Hepatocyte (in vitro differentiated cells): ENCODE measurements at regions not wholly inside any gene's neighbourhood (a gene's known extent, or its start where the extent isn't known, plus 50 kb on each side); places are given as distances from the start of the nearest gene placed in this dataset.

Experiments used
- DNase-seq: peaks from one replicate; pipeline ENCODE4 v3.0.0-alpha.2; 2016; ENCODE audit warnings: low spot score
- H2AFZ ChIP-seq: fragments of 200-600 bp; sonication (generic); 2 replicates; pipeline ENCODE4 v1.6.0; 2016; ENCODE audit warnings: antibody characterized with exemption, mild to moderate bottlenecking
- H3K27ac ChIP-seq: fragments of 200-600 bp; sonication (generic); 2 replicates; pipeline ENCODE4 v1.5.1; 2016; ENCODE audit warnings: mild to moderate bottlenecking
- H3K27me3 ChIP-seq: fragments of 200-600 bp; sonication (generic); 2 replicates; pipeline ENCODE4 v1.6.1; 2016
- H3K36me3 ChIP-seq: fragments of 200-600 bp; sonication (generic); replicated peaks from 2 replicates; pipeline ENCODE4 v1.5.1; 2016; ENCODE audit warnings: low read depth; ENCODE audit not compliant: insufficient read depth
- H3K4me1 ChIP-seq: fragments of 200-600 bp; sonication (generic); 2 replicates; pipeline ENCODE4 v1.5.1; 2016; ENCODE audit warnings: mild to moderate bottlenecking, moderate library complexity; ENCODE audit not compliant: insufficient read depth
- H3K4me2 ChIP-seq: fragments of 200-600 bp; sonication (generic); 2 replicates; pipeline ENCODE4 v1.6.0; 2016
- H3K4me3 ChIP-seq: fragments of 200-600 bp; sonication (generic); 2 replicates; pipeline ENCODE4 v1.5.1; 2016; ENCODE audit warnings: mild to moderate bottlenecking
- H3K79me2 ChIP-seq: fragments of 200-600 bp; sonication (generic); 2 replicates; pipeline ENCODE4 v1.6.0; 2017; ENCODE audit warnings: mild to moderate bottlenecking
- H3K9me2 ChIP-seq: fragments of 200-600 bp; sonication (generic); replicated peaks from 2 replicates; pipeline ENCODE4 v1.6.0; 2017; ENCODE audit warnings: mild to moderate bottlenecking; ENCODE audit not compliant: insufficient read depth
- H3K9me3 ChIP-seq: fragments of 200-600 bp; sonication (generic); 2 replicates; pipeline ENCODE4 v1.5.1; 2016; ENCODE audit warnings: low read depth, mild to moderate bottlenecking
- H4K20me1 ChIP-seq: fragments of 200-600 bp; sonication (generic); 2 replicates; pipeline ENCODE4 v1.6.0; 2016; ENCODE audit warnings: mild to moderate bottlenecking; ENCODE audit not compliant: insufficient read depth, poor library complexity, severe bottlenecking
- CTCF ChIP-seq: fragments of 200-600 bp; sonication (generic); IDR thresholded peaks from 2 replicates; pipeline ENCODE4 v1.5.1; 2016; ENCODE audit warnings: antibody characterized with exemption, mild to moderate bottlenecking; ENCODE audit not compliant: poor library complexity
- EZH2 ChIP-seq: fragments of 200-600 bp; sonication (generic); IDR thresholded peaks from 2 replicates; pipeline ENCODE4 v1.6.1; 2016; ENCODE audit warnings: antibody characterized with exemption, mild to moderate bottlenecking, borderline replicate concordance
- EZH2phosphoT487 ChIP-seq: fragments of 200-600 bp; sonication (generic); IDR thresholded peaks from one replicate; pipeline ENCODE4 v1.6.1; 2018; ENCODE audit warnings: antibody characterized with exemption, mild to moderate bottlenecking, low read depth, moderate library complexity; ENCODE audit not compliant: unreplicated experiment, severe bottlenecking
- whole genome bisulfite sequencing: methylation state at CpG from one replicate; pipeline ENCODE4 v1.1.6; 2016; ENCODE audit warnings: low lambda C conversion rate; ENCODE audit errors: missing lambda C conversion rate; 5-methylcytosine and 5-hydroxymethylcytosine counted together

DNA sequence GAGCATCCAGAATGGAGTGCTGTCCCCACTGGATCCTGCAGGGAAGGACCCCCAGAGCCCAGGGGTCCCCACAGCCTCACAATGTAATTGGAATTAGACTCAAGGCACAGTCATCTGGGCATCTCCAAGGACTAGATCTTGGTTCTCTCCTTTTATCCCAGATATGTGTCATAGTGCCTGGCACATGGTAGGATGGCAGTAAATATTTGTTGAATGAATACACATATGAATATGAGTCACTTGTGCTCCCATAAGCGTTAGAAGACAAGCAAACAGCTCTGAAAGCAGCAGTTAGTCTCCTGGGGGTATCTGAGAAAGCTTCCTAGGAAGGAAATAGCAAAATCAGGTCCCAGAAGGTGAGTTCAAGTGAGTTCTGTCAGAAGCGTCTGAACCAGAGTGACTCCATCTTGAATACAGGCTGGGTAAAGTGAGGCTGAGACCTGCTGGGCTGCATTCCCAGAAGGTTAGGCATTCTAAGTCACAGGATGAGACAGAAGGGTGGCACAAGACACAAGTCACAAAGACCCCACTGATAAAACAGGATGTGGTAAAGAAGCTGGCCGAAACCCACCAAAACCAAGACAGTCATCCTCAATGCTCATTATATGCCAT is 234.1 kb upstream of the ID2 start:
- no peak for DNase-seq
- Histone ChIP-seq H3K4me3 (no peak overlapping the region), H3K27ac (no peak overlapping the region), H3K9me2 (no peaks in the 10 kb centered on the region), H2AFZ (no peak overlapping the region), H3K4me1 (no peaks in the 10 kb centered on the region), H3K27me3 (no peaks in the 10 kb centered on the region), H4K20me1 (no peaks in the 10 kb centered on the region), H3K79me2 (no peaks in the 10 kb centered on the region), H3K36me3 (no peaks in the 10 kb centered on the region), H3K4me2 (no peak overlapping the region), H3K9me3 (no peaks in the 10 kb centered on the region)
- TF ChIP-seq CTCF (no peak), EZH2phosphoT487 (no peak), EZH2 (no peak)
- 95% methylated on average over 3 of the region's 3 CpGs for WGBS

DNA sequence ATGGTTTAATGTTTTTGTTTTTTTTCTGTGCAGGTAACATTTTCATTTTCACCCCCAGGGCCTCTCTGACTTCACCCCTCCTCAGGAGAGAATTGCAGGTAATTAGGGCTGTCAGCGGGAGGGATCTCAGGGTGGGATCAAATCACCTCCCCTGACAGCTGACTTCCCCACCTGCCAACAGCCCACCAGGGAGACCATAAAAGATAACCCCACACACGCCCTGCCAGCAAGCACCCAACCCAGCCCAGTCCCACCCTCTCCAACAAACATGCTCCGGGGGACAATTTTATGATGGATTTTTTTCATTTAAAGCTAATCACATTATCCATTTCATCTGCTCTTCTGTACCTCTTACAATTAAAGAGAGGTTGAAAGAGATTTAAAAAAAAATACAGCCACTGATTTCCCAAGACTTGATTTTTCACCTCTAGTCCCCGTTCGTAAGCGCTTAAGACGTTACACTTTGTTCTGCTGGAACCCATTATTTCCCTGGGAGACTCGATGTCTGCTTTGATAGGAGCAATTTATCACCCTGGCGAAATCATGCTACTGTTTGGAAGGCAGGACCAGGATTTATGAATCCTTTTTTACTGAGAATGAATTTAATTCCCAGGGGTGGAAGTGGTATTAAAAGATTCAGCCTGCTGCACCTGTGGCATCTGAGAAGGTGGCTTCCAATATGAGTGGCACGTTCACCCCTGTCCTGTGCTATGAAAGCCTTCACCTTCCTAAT is 232.9 kb upstream of the ID2 start:
- Histone ChIP-seq H3K27me3 (no peaks in the 10 kb centered on the region), H3K4me2 (no peak overlapping the region), H3K4me1 (no peaks in the 10 kb centered on the region), H4K20me1 (no peaks in the 10 kb centered on the region), H3K36me3 (no peaks in the 10 kb centered on the region), H3K9me2 (no peaks in the 10 kb centered on the region), H3K79me2 (no peaks in the 10 kb centered on the region), H2AFZ (no peak overlapping the region), H3K9me3 (no peaks in the 10 kb centered on the region), H3K27ac (no peak overlapping the region), H3K4me3 (no peak overlapping the region)
- DNase-seq: no peak
- TF ChIP-seq CTCF: no peak
- no peak for TF ChIP-seq EZH2phosphoT487
- no peak for TF ChIP-seq EZH2
- WGBS: 60% methylated on average over 10 of the region's 10 CpGs

GRCh38 chr2:8451273-8451672 is 230.6 kb upstream of the ID2 start:
- 93% methylated on average over 5 of the region's 5 CpGs for WGBS
- Histone ChIP-seq H4K20me1 (no peaks in the 10 kb centered on the region), H3K79me2 (no peaks in the 10 kb centered on the region), H3K4me2 (no peak overlapping the region), H2AFZ (no peak overlapping the region), H3K9me3 (no peaks in the 10 kb centered on the region), H3K4me1 (peaks cover 3% of the 10 kb centered on the region), H3K9me2 (no peaks in the 10 kb centered on the region), H3K27ac (no peak overlapping the region), H3K4me3 (no peak overlapping the region), H3K36me3 (no peaks in the 10 kb centered on the region), H3K27me3 (no peaks in the 10 kb centered on the region)
- DNase-seq: no peak
- no peak for TF ChIP-seq CTCF
